H1 (cell line): ENCODE measurements at regions not wholly inside any gene's neighbourhood (a gene's known extent, or its start where the extent isn't known, plus 50 kb on each side); places are given as distances from the start of the nearest gene placed in this dataset.

Experiments
- CEBPB ChIP-seq: IDR thresholded peaks from 2 replicates; pipeline ENCODE4 v1.6.1; 2012; ENCODE audit warnings: low read depth, low read length
- GABPA ChIP-seq: IDR thresholded peaks from 2 replicates; pipeline ENCODE4 v1.6.1; 2011; ENCODE audit warnings: mild to moderate bottlenecking, low read length, moderate library complexity, borderline replicate concordance; ENCODE audit not compliant: insufficient read depth

DNA sequence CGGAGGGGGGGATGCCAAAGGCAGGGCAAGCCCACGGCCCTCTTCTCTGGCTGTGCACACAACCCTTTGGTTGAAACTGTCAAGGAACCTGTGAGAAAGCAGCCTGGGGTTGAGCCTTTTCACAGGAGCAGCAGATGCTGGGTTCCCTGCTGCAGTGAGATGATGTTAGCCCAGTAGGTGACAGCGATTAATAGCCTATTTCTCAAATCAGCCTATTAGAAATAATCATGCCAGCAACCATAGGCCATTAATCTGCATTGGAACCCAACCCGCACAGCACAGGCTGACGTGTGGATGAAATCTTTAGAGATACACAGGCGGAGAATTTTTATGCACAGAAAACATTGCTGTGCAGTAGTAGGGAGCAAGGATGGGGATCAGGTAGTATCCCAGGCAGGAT lies 637.5 kb downstream of the AJAP1 start (continued):
- TF ChIP-seq GABPA (no peak), CEBPB (no peak)
